H1 (cell line): ENCODE measurements at regions not wholly inside any gene's neighbourhood (a gene's known extent, or its start where the extent isn't known, plus 50 kb on each side); places are given as distances from the start of the nearest gene placed in this dataset.

Experiments
- CTCF ChIA-PET: fragments of 300-600 bp; sonication (Branson Sonifier 250); formaldehyde crosslinking; loops from one replicate; lab custom pipeline; 2021; ENCODE audit not compliant: partially characterized antibody; lab: Charles Lee
- POLR2A ChIA-PET: fragments of 300-600 bp; sonication (Branson Sonifier 250); formaldehyde crosslinking; loops from one replicate; lab custom pipeline; 2021; ENCODE audit warnings: inconsistent platforms; ENCODE audit not compliant: partially characterized antibody; lab: Charles Lee
- DNase-seq, 2 experiments: peaks; one replicate each; pipeline versions ENCODE4 v3.0.0 to v3.0.0-alpha.2; 2010 to 2022; ENCODE audit warnings: low spot score in 2 of 2, low read depth in 1 of 2, mixed read lengths in 1 of 2
- FAIRE-seq: peaks from 2 replicates; lab custom pipeline; 2011; peaks lifted over from hg19 to GRCh38; lab: Jason Lieb, UNC
- H2AFZ ChIP-seq: 2 replicates; pipeline ENCODE4 v1.8.1; 2012; ENCODE audit warnings: low read length, inconsistent platforms
- H2AK5ac ChIP-seq: 2 replicates; pipeline ENCODE4 v1.6.1; 2013; ENCODE audit warnings: low read depth, low read length
- H2BK120ac ChIP-seq: replicated peaks from 2 replicates; pipeline ENCODE3; 2013; ENCODE audit warnings: low read depth, low read length, inconsistent platforms
- H2BK12ac ChIP-seq: 2 replicates; pipeline ENCODE4 v1.6.1; 2013; ENCODE audit warnings: low read depth, low read length
- H2BK15ac ChIP-seq: 2 replicates; pipeline ENCODE4 v1.6.1; 2013; ENCODE audit warnings: low read length
- H2BK20ac ChIP-seq: 2 replicates; pipeline ENCODE4 v1.6.1; 2013; ENCODE audit warnings: low read length
- H2BK5ac ChIP-seq: 2 replicates; pipeline ENCODE4 v1.6.1; 2013; ENCODE audit warnings: low read depth, low read length
- H3K14ac ChIP-seq: 2 replicates; pipeline ENCODE4 v1.6.1; 2013; ENCODE audit warnings: inconsistent platforms; ENCODE audit not compliant: insufficient read length
- H3K18ac ChIP-seq: 2 replicates; pipeline ENCODE4 v1.6.1; 2013; ENCODE audit warnings: low read length; ENCODE audit errors: extremely low read depth
- H3K23ac ChIP-seq: 2 replicates; pipeline ENCODE4 v1.6.1; 2013; ENCODE audit warnings: inconsistent platforms; ENCODE audit not compliant: insufficient read length
- H3K23me2 ChIP-seq: 2 replicates; pipeline ENCODE4 v1.6.1; 2013; ENCODE audit warnings: low read depth, low read length
- H3K27ac ChIP-seq: 2 replicates; pipeline ENCODE4 v1.6.1; 2011; ENCODE audit warnings: low read depth, low read length, inconsistent platforms
- H3K27me3 ChIP-seq, 4 experiments: replicated peaks in 1 of 4; 1 replicate in 1 of 4; 2 replicates in 3 of 4; pipeline versions ENCODE4 v1.6.1 to v1.8.1; 2011 to 2013; ENCODE audit warnings: low read length in 3 of 4, mild to moderate bottlenecking in 3 of 4, inconsistent platforms in 2 of 4, mixed read lengths in 2 of 4, moderate library complexity in 1 of 4; ENCODE audit not compliant: control insufficient read depth in 3 of 4, insufficient read depth in 3 of 4; ENCODE audit errors: extremely low read depth in 1 of 4
- H3K36me3 ChIP-seq, 4 experiments: 2 replicates each; pipeline versions ENCODE4 v1.6.1 to v1.8.1; 2011 to 2013; ENCODE audit warnings: mild to moderate bottlenecking in 4 of 4, low read length in 3 of 4, moderate library complexity in 2 of 4, control low read depth in 1 of 4, inconsistent platforms in 1 of 4; ENCODE audit not compliant: insufficient read depth in 4 of 4, control insufficient read depth in 2 of 4
- H3K4ac ChIP-seq: replicated peaks from 2 replicates; pipeline ENCODE3; 2013; ENCODE audit warnings: low read length, low read depth, mixed read lengths, inconsistent platforms; ENCODE audit not compliant: insufficient read length
- H3K4me1 ChIP-seq, 4 experiments: replicated peaks in 1 of 4; 1 replicate in 1 of 4; 2 replicates in 3 of 4; pipeline versions ENCODE4 v1.6.1 to v1.8.1; 2011 to 2013; ENCODE audit warnings: low read length in 3 of 4, inconsistent platforms in 2 of 4, mixed read lengths in 1 of 4; ENCODE audit not compliant: insufficient read depth in 4 of 4, control insufficient read depth in 3 of 4
- H3K4me2 ChIP-seq, 2 experiments: 2 replicates each; pipeline versions ENCODE4 v1.6.1 to v1.8.1; 2011 to 2013; ENCODE audit warnings: low read depth in 2 of 2, low read length in 2 of 2, control low read depth in 1 of 2, inconsistent platforms in 1 of 2, mild to moderate bottlenecking in 1 of 2; ENCODE audit not compliant: insufficient read depth in 1 of 2
- H3K4me3 ChIP-seq, 4 experiments: fragments of 200-600, 300-600 bp in 1 of 4; sonication (generic), shearing (Covaris generic), sonication (Bioruptor Twin) in 1 of 4; 2 replicates each; pipeline versions ENCODE4 v1.5.1 to v1.8.1; 2011 to 2016; ENCODE audit warnings: low read length in 4 of 4, low read depth in 3 of 4, control low read depth in 2 of 4, inconsistent platforms in 2 of 4, mild to moderate bottlenecking in 2 of 4, mixed read lengths in 1 of 4, moderate library complexity in 1 of 4; ENCODE audit not compliant: insufficient read depth in 2 of 4; ENCODE audit errors: extremely low read depth in 1 of 4
- H3K56ac ChIP-seq: replicated peaks from 2 replicates; pipeline ENCODE3; 2013; ENCODE audit warnings: low read depth, mild to moderate bottlenecking, mixed read lengths, low read length, inconsistent platforms; ENCODE audit not compliant: insufficient read length
- H3K79me1 ChIP-seq: 2 replicates; pipeline ENCODE4 v1.6.1; 2013; ENCODE audit warnings: low read depth, low read length, control low read depth
- H3K79me2 ChIP-seq, 2 experiments: 2 replicates each; pipeline versions ENCODE4 v1.6.1 to v1.8.1; 2012 to 2013; ENCODE audit warnings: low read length in 2 of 2, mild to moderate bottlenecking in 2 of 2, inconsistent platforms in 1 of 2; ENCODE audit not compliant: insufficient read depth in 2 of 2, control insufficient read depth in 1 of 2
- H3K9ac ChIP-seq, 4 experiments: replicated peaks in 1 of 4; 1 replicate in 1 of 4; 2 replicates in 3 of 4; pipeline versions ENCODE4 v1.6.1 to v1.8.1; 2011 to 2013; ENCODE audit warnings: low read depth in 3 of 4, low read length in 3 of 4, control low read depth in 2 of 4, mild to moderate bottlenecking in 2 of 4, moderate library complexity in 2 of 4, inconsistent platforms in 1 of 4; ENCODE audit errors: extremely low read depth in 1 of 4
- H3K9me3 ChIP-seq, 2 experiments: 2 replicates each; pipeline versions ENCODE4 v1.6.1 to v1.8.1; 2012 to 2013; ENCODE audit warnings: mild to moderate bottlenecking in 2 of 2, moderate library complexity in 2 of 2, control low read depth in 1 of 2, inconsistent platforms in 1 of 2, low read depth in 1 of 2, low read length in 1 of 2, mixed read lengths in 1 of 2; ENCODE audit not compliant: insufficient read depth in 2 of 2
- H4K20me1 ChIP-seq, 2 experiments: replicated peaks in 1 of 2; 2 replicates each; pipeline versions ENCODE3 to v1.8.1; 2011 to 2013; ENCODE audit warnings: inconsistent platforms in 2 of 2, low read length in 2 of 2, mild to moderate bottlenecking in 1 of 2; ENCODE audit not compliant: insufficient read depth in 2 of 2, control insufficient read depth in 1 of 2
- H4K5ac ChIP-seq: 2 replicates; pipeline ENCODE4 v1.6.1; 2013; ENCODE audit warnings: low read length, low read depth, mixed read lengths, inconsistent platforms; ENCODE audit not compliant: insufficient read length
- H4K8ac ChIP-seq: 2 replicates; pipeline ENCODE4 v1.8.0; 2013; ENCODE audit warnings: mild to moderate bottlenecking, moderate library complexity, low read length, inconsistent platforms; ENCODE audit not compliant: insufficient read depth; ENCODE audit errors: extremely low read depth
- H4K91ac ChIP-seq: replicated peaks from 2 replicates; pipeline ENCODE3; 2013; ENCODE audit warnings: low read length, mixed read lengths, inconsistent platforms; ENCODE audit not compliant: insufficient read length
- WGBS, 2 experiments: shearing (Covaris generic) in 1 of 2; methylation state at CpG; one replicate each; pipeline versions ENCODE4 v1.1.6 to v1.1.7; 2013 to 2015; ENCODE audit warnings: low lambda C conversion rate in 2 of 2, mixed read lengths in 2 of 2, inconsistent platforms in 1 of 2, low coverage in 1 of 2, missing lambda C conversion rate in 1 of 2; ENCODE audit not compliant: insufficient replicate concordance in 2 of 2, insufficient coverage in 1 of 2, insufficient read length in 1 of 2; ENCODE audit errors: extremely low coverage in 1 of 2, missing lambda C conversion rate in 1 of 2; 5-methylcytosine and 5-hydroxymethylcytosine counted together

GRCh38 chr10:45059632-45060031 is 58.9 kb downstream of the ZNF22 start:
- Histone ChIP-seq H2BK15ac (no peak overlapping the region), H3K36me3 (no peaks in the 10 kb centered on the region), H3K4me1 (peaks cover 0 to 2% (median 0%) of the 10 kb centered on the region in 4 experiments; a peak in 1 of 7 replicates), H2AK5ac (no peak overlapping the region), H3K4me3 (no peak overlapping the region), H2AFZ (peak overlapping the region; percentile 62; the same call in 1 of the 2 replicates), H4K8ac (no peak overlapping the region), H3K79me2 (no peaks in the 10 kb centered on the region), H3K9ac (no peak overlapping the region), H3K79me1 (no peaks in the 10 kb centered on the region), H4K91ac (no peak overlapping the region), H3K23me2 (no peaks in the 10 kb centered on the region; the same call in 1 of the 2 replicates), H2BK5ac (no peak overlapping the region), H4K5ac (no peak overlapping the region), H3K27ac (no peak overlapping the region), H3K27me3 (no peaks in the 10 kb centered on the region), H3K4me2 (no peak overlapping the region), H4K20me1 (no peaks in the 10 kb centered on the region), H2BK120ac (no peak overlapping the region), H3K23ac (no peak overlapping the region), H3K14ac (no peak overlapping the region), H2BK12ac (peak overlapping the region; percentile 14; the same call in 1 of the 2 replicates), H3K18ac (no peak overlapping the region), H3K9me3 (no peaks in the 10 kb centered on the region), H3K56ac (no peak overlapping the region), H3K4ac (no peak overlapping the region), H2BK20ac (no peak overlapping the region)
- FAIRE-seq (no peak), DNase-seq (no peak)
- CTCF ChIA-PET, result interaction anchor here (0.6 to 1.7 kb wide), 2 partner anchors 8 to 914 kb away, joined by 3 read pairs; no protein-coding TSS in a partner anchor
- 90% methylated on average over 2 of the region's 2 CpGs; no CpG with 5 or more reads in 1 of the 2 experiments for WGBS, 2 experiments
- POLR2A ChIA-PET, result no interaction called here
